K562 (cell line): ENCODE measurements at regions not wholly inside any gene's neighbourhood (a gene's known extent, or its start where the extent isn't known, plus 50 kb on each side); places are given as distances from the start of the nearest gene placed in this dataset.

ENCODE experiments used
- ATAC-seq: fragments of 200-7000 bp; cut with Tn5 transposase; 3 replicates; pipeline ENCODE4 v1.9.1; 2020; ENCODE audit warnings: moderate library complexity
- BruUV-seq: library from RNA; stranded (reverse); fragments of 400-500 nt; replicated peaks from 2 replicates; lab custom pipeline; 2021; lab: Mats Ljungman, UMichigan
- CTCF ChIA-PET: fragments of 300-600 bp; formaldehyde crosslinking; extraction: SDS; loops from one replicate; lab custom pipeline; 2021; ENCODE audit warnings: low intra/inter-chr PET ratio; lab: Yijun Ruan, JAX
- POLR2A ChIA-PET: fragments of 300-600, 350-650 bp; sonication (Branson Sonifier 250); formaldehyde crosslinking; extraction: SDS; loops from one replicate; lab custom pipeline; 2021; ENCODE audit warnings: antibody characterized with exemption, inconsistent platforms; lab: Yijun Ruan, JAX
- DNase-seq, 4 experiments: peaks; one replicate each; pipeline versions ENCODE4 v3.0.0 to v3.0.0-alpha.2; 2011 to 2018; ENCODE audit warnings: low spot score in 3 of 4, mixed read lengths in 3 of 4; ENCODE audit errors: extremely low read depth in 1 of 4
- FAIRE-seq: peaks from 2 replicates; lab custom pipeline; 2011; peaks lifted over from hg19 to GRCh38; lab: Jason Lieb, UNC
- H2AFZ ChIP-seq: 2 replicates; pipeline ENCODE4 v1.6.0; 2011; ENCODE audit warnings: low read depth, low read length, control low read depth, inconsistent platforms
- H3K27ac ChIP-seq: fragments of 200-600 bp; 3 replicates; pipeline ENCODE4 v1.8.0; 2011; ENCODE audit warnings: low read depth, mild to moderate bottlenecking, control low read depth, inconsistent platforms, low read length, moderate library complexity, mixed read lengths; ENCODE audit errors: extremely low read depth
- H3K27me3 ChIP-seq, 2 experiments: fragments of 300-600 bp in 1 of 2; 2 replicates in 1 of 2; 3 replicates in 1 of 2; pipeline versions ENCODE4 v1.6.0 to v1.8.0; 2011; ENCODE audit warnings: inconsistent platforms in 2 of 2, low read length in 2 of 2, mild to moderate bottlenecking in 1 of 2, mixed read lengths in 1 of 2, moderate library complexity in 1 of 2; ENCODE audit not compliant: control insufficient read depth in 2 of 2, insufficient read depth in 2 of 2
- H3K36me3 ChIP-seq: fragments of 300-600 bp; 3 replicates; pipeline ENCODE4 v1.8.0; 2011; ENCODE audit warnings: mild to moderate bottlenecking, low read length, inconsistent platforms; ENCODE audit not compliant: control insufficient read depth, insufficient read depth
- H3K4me1 ChIP-seq, 2 experiments: fragments of 200-600 bp in 1 of 2; replicated peaks in 1 of 2; 2 replicates in 1 of 2; 3 replicates in 1 of 2; pipeline versions ENCODE4 v1.5.1 to v1.8.0; 2011; ENCODE audit warnings: inconsistent platforms in 2 of 2, low read length in 2 of 2, mild to moderate bottlenecking in 1 of 2, mixed read lengths in 1 of 2, moderate library complexity in 1 of 2; ENCODE audit not compliant: control insufficient read depth in 2 of 2, insufficient read depth in 2 of 2
- H3K4me2 ChIP-seq: 2 replicates; pipeline ENCODE4 v1.6.1; 2011; ENCODE audit warnings: low read length, control low read depth, inconsistent platforms, mixed read lengths; ENCODE audit not compliant: insufficient read depth
- H3K4me3 ChIP-seq: fragments of 200-600 bp; sonication (generic), shearing (Covaris generic); 2 replicates; pipeline ENCODE4 v1.5.1; 2016; ENCODE audit warnings: control low read depth, inconsistent platforms
- H3K79me2 ChIP-seq: fragments of 200-600 bp; 3 replicates; pipeline ENCODE4 v1.8.0; 2011; ENCODE audit warnings: low read length, inconsistent platforms; ENCODE audit not compliant: control insufficient read depth, insufficient read depth
- H3K9ac ChIP-seq, 2 experiments: 2 replicates each; pipeline versions ENCODE4 v1.6.0 to v1.6.1; 2011; ENCODE audit warnings: low read depth in 2 of 2, low read length in 2 of 2, control low read depth in 1 of 2, inconsistent platforms in 1 of 2, mild to moderate bottlenecking in 1 of 2, mixed read lengths in 1 of 2; ENCODE audit not compliant: insufficient read depth in 1 of 2
- H3K9me1 ChIP-seq: one replicate; pipeline ENCODE4 v1.6.0; 2011; ENCODE audit warnings: inconsistent platforms, mild to moderate bottlenecking, low read length, moderate library complexity; ENCODE audit not compliant: control insufficient read depth, insufficient read depth
- H3K9me3 ChIP-seq: replicated peaks from 2 replicates; pipeline ENCODE4 v1.5.1; 2011; ENCODE audit warnings: low read depth, low read length, inconsistent platforms; ENCODE audit not compliant: control insufficient read depth, insufficient read depth
- H4K20me1 ChIP-seq: replicated peaks from 2 replicates; pipeline ENCODE4 v1.6.1; 2011; ENCODE audit warnings: low read length, inconsistent platforms, mixed read lengths; ENCODE audit not compliant: control insufficient read depth, insufficient read depth
- CBFB ChIP-seq: sonication (generic); formaldehyde crosslinking; IDR thresholded peaks from 2 replicates; pipeline ENCODE4 v1.4.0; 2020; ENCODE audit warnings: mild to moderate bottlenecking, missing genetic modification reagents
- ESRRA ChIP-seq: fragments of 450-650 bp; IDR thresholded peaks from 2 replicates; pipeline ENCODE4 v1.6.1; 2014; ENCODE audit warnings: low read depth, mild to moderate bottlenecking, moderate library complexity, borderline replicate concordance
- ESRRB ChIP-seq: fragments of 250-450 bp; sonication (Bioruptor Pico); IDR thresholded peaks from 2 replicates; pipeline ENCODE4 v1.5.0; 2020; ENCODE audit warnings: mild to moderate bottlenecking, moderate library complexity, borderline replicate concordance
- ETV1 ChIP-seq: fragments of 450-650 bp; conservative IDR thresholded peaks from 2 replicates; pipeline ENCODE4 v1.6.1; 2016; ENCODE audit warnings: missing genetic modification characterization, control low read depth, low read depth, missing compliant biosample characterization
- NFE2 ChIP-seq: IDR thresholded peaks from 2 replicates; pipeline ENCODE4 v1.6.1; 2014; ENCODE audit warnings: antibody characterized with exemption, low read depth
- PCBP1 ChIP-seq: fragments of 200-400 bp; formaldehyde crosslinking; IDR thresholded peaks from 2 replicates; pipeline ENCODE4 v1.6.1; 2018; ENCODE audit warnings: mild to moderate bottlenecking, low read depth, low read length; ENCODE audit not compliant: poor library complexity, severe bottlenecking
- RBM14 ChIP-seq: fragments of 200-400 bp; formaldehyde crosslinking; IDR thresholded peaks from 2 replicates; pipeline ENCODE4 v1.6.1; 2018; ENCODE audit warnings: low read depth, mild to moderate bottlenecking, low read length, moderate library complexity, borderline replicate concordance; ENCODE audit not compliant: insufficient read depth
- SOX6 ChIP-seq: fragments of 450-650 bp; IDR thresholded peaks from 2 replicates; pipeline ENCODE4 v1.6.1; 2014; ENCODE audit warnings: mild to moderate bottlenecking
- TEAD1 ChIP-seq, 2 experiments: fragments of 450-650 bp in 1 of 2; sonication (generic) in 1 of 2; formaldehyde crosslinking; IDR thresholded peaks; 2 replicates each; pipeline versions ENCODE4 v1.4.0 to v1.8.0; 2020 to 2022; ENCODE audit warnings: mild to moderate bottlenecking in 2 of 2, missing genetic modification reagents in 1 of 2
- THRAP3 ChIP-seq: fragments of 450-650 bp; IDR thresholded peaks from 2 replicates; pipeline ENCODE4 v1.6.1; 2016; ENCODE audit warnings: mild to moderate bottlenecking, inconsistent platforms, borderline replicate concordance
- U2AF2 ChIP-seq: fragments of 200-400 bp; formaldehyde crosslinking; optimal IDR thresholded peaks from 2 replicates; pipeline ENCODE3; 2017; ENCODE audit warnings: low read depth, mild to moderate bottlenecking, low read length
- ZEB2 ChIP-seq: fragments of 450-650 bp; IDR thresholded peaks from 2 replicates; pipeline ENCODE4 v1.6.1; 2016
- ZKSCAN8 ChIP-seq: fragments of 200-800 bp; sonication (Bioruptor generic); IDR thresholded peaks from 2 replicates; pipeline ENCODE4 v1.6.1; 2016; ENCODE audit warnings: missing genetic modification characterization, missing compliant biosample characterization
- ZNF146 ChIP-seq: IDR thresholded peaks from one replicate; pipeline ENCODE4 v1.6.1; 2018; ENCODE audit warnings: missing compliant biosample characterization; ENCODE audit not compliant: unreplicated experiment
- ZNF165 ChIP-seq: fragments of 250-450 bp; sonication (Bioruptor Pico); IDR thresholded peaks from 2 replicates; pipeline ENCODE4 v1.4.0; 2020; ENCODE audit warnings: borderline replicate concordance
- ZNF445 ChIP-seq: fragments of 250-450 bp; sonication (Bioruptor Pico); IDR thresholded peaks from 2 replicates; pipeline ENCODE4 v1.4.0; 2020; ENCODE audit warnings: low read depth, mild to moderate bottlenecking, moderate library complexity
- WGBS: fragments of 100-300 bp; shearing (Covaris generic); methylation state at CpG from one replicate; pipeline ENCODE4 v1.1.6; 2016; ENCODE audit warnings: low coverage, mixed read lengths; ENCODE audit not compliant: insufficient coverage; ENCODE audit errors: missing lambda C conversion rate; 5-methylcytosine and 5-hydroxymethylcytosine counted together
- in situ Hi-C: fragments of 300-500 bp; cut with MboI; formaldehyde crosslinking; loops from 4 replicates; pipeline ENCODE4 v1.15.0; 2018; ENCODE audit warnings: inconsistent platforms, mixed read lengths
- intact Hi-C: fragments of 100-400 bp; cut with micrococcal nuclease; formaldehyde crosslinking; loops from 2 replicates; pipeline ENCODE4 v1.14.2; 2022
- TF ChIP-seq, protein P1 (sequence below): fragments of 450-650 bp; IDR thresholded peaks from 2 replicates; pipeline ENCODE4 v1.6.1; 2017; ENCODE audit warnings: antibody characterized with exemption
- TF ChIP-seq, protein P2 (sequence below): fragments of 250-450 bp; sonication (Bioruptor Pico); IDR thresholded peaks from 2 replicates; pipeline ENCODE4 v1.5.0; 2022; ENCODE audit warnings: mild to moderate bottlenecking
- TF ChIP-seq, protein P3 (sequence below): sonication (generic); formaldehyde crosslinking; IDR thresholded peaks from 2 replicates; pipeline ENCODE4 v1.8.1; 2022; ENCODE audit warnings: missing genetic modification reagents

DNA sequence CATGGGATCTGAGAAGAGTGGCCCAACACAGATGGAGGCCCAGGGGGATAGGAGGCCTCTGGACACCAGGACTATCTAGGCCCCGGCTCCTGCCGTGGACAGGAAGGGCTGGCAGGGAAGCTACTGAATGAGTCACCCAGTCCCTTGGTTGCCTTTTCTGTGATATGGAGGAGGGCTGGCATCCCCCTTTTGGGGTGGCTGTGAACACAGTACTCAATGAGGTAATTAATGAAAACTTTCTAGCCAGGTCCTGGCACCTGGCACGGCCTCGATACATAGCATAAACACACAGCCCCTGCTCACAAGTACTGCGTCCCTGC is 163.2 kb downstream of the CHST1 start:
- Histone ChIP-seq H2AFZ (no peak overlapping the region), H3K79me2 (no peaks in the 10 kb centered on the region), H3K9me3 (no peaks in the 10 kb centered on the region), H4K20me1 (no peaks in the 10 kb centered on the region), H3K36me3 (no peaks in the 10 kb centered on the region), H3K27me3 (0 out of 5 replicates have a peak, but pooled peaks cover 0 to 10% of the 10 kb centered on the region in 2 experiments), H3K9ac (no peak overlapping the region), H3K4me1 (no peaks in the 10 kb centered on the region), H3K4me2 (no peak overlapping the region), H3K27ac (no peak overlapping the region), H3K4me3 (no peak overlapping the region), H3K9me1 (no peaks in the 10 kb centered on the region)
- CTCF ChIA-PET, result no interaction called here
- ATAC-seq (no peak), FAIRE-seq (no peak), DNase-seq (no peak)
- WGBS, result 7% methylated on average over 5 of the region's 5 CpGs
- TF ChIP-seq, protein P1, sequence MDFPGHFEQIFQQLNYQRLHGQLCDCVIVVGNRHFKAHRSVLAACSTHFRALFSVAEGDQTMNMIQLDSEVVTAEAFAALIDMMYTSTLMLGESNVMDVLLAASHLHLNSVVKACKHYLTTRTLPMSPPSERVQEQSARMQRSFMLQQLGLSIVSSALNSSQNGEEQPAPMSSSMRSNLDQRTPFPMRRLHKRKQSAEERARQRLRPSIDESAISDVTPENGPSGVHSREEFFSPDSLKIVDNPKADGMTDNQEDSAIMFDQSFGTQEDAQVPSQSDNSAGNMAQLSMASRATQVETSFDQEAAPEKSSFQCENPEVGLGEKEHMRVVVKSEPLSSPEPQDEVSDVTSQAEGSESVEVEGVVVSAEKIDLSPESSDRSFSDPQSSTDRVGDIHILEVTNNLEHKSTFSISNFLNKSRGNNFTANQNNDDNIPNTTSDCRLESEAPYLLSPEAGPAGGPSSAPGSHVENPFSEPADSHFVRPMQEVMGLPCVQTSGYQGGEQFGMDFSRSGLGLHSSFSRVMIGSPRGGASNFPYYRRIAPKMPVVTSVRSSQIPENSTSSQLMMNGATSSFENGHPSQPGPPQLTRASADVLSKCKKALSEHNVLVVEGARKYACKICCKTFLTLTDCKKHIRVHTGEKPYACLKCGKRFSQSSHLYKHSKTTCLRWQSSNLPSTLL, result no peak
- TF ChIP-seq U2AF2 (no peak), RBM14 (no peak), ZNF165 (CRISPR knock-in tag) (no peak), THRAP3 (no peak), ESRRA (no peak), ZKSCAN8 (CRISPR knock-in tag) (no peak), ZEB2 (no peak), ETV1 (tag) (no peak), TEAD1 (CRISPR knock-in tag; IDR thresholded peaks at IDR 0.05) (no peak), ESRRB (CRISPR knock-in tag) (no peak), ZNF445 (CRISPR knock-in tag) (no peak), SOX6 (no peak), NFE2 (no peak), PCBP1 (no peak), CBFB (CRISPR knock-in tag) (no peak), ZNF146 (CRISPR knock-in tag) (no peak)
- TF ChIP-seq, protein P2, sequence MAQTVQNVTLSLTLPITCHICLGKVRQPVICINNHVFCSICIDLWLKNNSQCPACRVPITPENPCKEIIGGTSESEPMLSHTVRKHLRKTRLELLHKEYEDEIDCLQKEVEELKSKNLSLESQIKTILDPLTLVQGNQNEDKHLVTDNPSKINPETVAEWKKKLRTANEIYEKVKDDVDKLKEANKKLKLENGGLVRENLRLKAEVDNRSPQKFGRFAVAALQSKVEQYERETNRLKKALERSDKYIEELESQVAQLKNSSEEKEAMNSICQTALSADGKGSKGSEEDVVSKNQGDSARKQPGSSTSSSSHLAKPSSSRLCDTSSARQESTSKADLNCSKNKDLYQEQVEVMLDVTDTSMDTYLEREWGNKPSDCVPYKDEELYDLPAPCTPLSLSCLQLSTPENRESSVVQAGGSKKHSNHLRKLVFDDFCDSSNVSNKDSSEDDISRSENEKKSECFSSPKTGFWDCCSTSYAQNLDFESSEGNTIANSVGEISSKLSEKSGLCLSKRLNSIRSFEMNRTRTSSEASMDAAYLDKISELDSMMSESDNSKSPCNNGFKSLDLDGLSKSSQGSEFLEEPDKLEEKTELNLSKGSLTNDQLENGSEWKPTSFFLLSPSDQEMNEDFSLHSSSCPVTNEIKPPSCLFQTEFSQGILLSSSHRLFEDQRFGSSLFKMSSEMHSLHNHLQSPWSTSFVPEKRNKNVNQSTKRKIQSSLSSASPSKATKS (CRISPR knock-in tag), result no peak
- TF ChIP-seq, protein P3, sequence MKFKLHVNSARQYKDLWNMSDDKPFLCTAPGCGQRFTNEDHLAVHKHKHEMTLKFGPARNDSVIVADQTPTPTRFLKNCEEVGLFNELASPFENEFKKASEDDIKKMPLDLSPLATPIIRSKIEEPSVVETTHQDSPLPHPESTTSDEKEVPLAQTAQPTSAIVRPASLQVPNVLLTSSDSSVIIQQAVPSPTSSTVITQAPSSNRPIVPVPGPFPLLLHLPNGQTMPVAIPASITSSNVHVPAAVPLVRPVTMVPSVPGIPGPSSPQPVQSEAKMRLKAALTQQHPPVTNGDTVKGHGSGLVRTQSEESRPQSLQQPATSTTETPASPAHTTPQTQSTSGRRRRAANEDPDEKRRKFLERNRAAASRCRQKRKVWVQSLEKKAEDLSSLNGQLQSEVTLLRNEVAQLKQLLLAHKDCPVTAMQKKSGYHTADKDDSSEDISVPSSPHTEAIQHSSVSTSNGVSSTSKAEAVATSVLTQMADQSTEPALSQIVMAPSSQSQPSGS (CRISPR knock-in tag), result no peak
- intact Hi-C loops (no loop called here), in situ Hi-C loops (no loop called here)
- no TSS peak for BruUV-seq
- POLR2A ChIA-PET, result no interaction called here
